GM12865 (cell line): ENCODE measurements at regions not wholly inside any gene's neighbourhood (a gene's known extent, or its start where the extent isn't known, plus 50 kb on each side); places are given as distances from the start of the nearest gene placed in this dataset.

Experiments used
- DNase-seq: peaks from one replicate; pipeline ENCODE4 v3.0.0; 2010; ENCODE audit warnings: low read depth
- H3K4me3 ChIP-seq: 2 replicates; pipeline ENCODE4 v1.5.1; 2011; ENCODE audit warnings: mild to moderate bottlenecking, low read depth, low read length, control low read depth
- CTCF ChIP-seq: IDR thresholded peaks from 2 replicates; pipeline ENCODE4 v1.5.1; 2011; ENCODE audit warnings: low read length, control low read depth, low read depth, inconsistent platforms; ENCODE audit not compliant: insufficient read depth; ENCODE audit errors: missing control alignments

GRCh38 chr21:14737922-14738321 lies 191.8 kb upstream of the SAMSN1 start:
- DNase-seq = peak; percentile 84
- no peak overlapping the region for H3K4me3 ChIP-seq
- peak; percentile 60 for TF ChIP-seq CTCF

DNA sequence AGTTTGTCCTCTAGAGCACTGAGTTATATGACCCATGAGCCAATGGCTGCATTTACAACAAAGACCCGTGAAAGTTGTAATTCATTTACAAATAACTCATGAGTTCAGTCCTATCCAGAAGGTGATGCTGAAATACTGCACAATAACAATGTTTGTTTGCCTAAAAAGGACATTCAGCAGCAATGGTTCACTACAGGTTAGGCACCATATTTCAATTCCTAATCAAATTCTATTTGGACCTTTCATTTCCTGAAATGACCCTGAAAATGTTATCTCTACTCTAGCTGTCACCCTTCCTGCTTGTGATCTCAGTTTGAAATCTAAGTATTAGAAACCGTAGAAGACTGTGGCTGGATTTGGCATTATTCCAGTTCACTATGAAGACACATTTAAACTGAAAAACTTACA lies 191.2 kb upstream of the SAMSN1 start:
- DNase-seq = peak; percentile 56
- H3K4me3 ChIP-seq = no peak overlapping the region
- TF ChIP-seq CTCF = no peak

GRCh38 chr21:14736672-14737071 lies 190.6 kb upstream of the SAMSN1 start:
- no peak for DNase-seq
- H3K4me3 ChIP-seq = no peak overlapping the region
- TF ChIP-seq CTCF = no peak

DNA sequence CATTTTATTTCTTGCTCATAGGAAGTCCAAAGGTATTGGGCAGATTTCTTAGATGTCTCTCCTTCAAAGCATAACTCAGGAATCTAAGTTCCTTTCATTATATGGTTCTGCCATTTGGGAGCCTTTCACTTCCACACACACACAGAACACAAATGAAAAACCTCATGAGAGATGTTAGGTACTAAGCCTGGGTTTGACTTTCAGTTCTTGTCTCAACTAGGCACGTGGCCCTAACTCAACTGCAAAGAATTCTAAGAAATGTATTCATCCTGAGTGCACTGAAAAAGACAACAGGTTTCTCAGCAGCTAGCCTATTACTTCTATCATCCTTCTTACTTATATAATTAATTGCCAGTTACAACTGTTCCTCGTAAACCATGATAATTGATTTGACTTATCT lies 190.0 kb upstream of the SAMSN1 start:
- no peak overlapping the region for H3K4me3 ChIP-seq
- peak; percentile 73 for DNase-seq
- TF ChIP-seq CTCF = no peak

DNA sequence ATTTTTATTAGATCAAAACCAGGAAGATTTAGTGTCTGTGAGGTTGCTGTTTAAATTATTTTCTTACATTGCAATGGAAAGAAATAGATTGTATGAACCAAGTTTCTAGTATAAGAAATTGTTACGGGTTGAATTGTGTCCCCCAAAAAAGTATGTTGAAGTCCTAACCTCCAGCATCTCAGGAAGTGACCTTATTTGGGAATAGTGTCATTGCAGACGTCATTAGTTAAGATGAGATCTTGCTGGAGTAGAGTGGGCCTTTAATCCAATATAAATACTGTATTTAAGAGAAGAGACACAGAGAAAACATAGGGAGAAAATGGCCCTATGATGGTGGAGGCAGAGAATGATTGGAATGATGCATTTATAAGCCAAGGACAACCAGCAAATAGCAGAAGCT lies 188.7 kb upstream of the SAMSN1 start:
- H3K4me3 ChIP-seq = no peak overlapping the region
- TF ChIP-seq CTCF = no peak
- no peak for DNase-seq

GRCh38 chr21:14734191-14734590 lies 188.1 kb upstream of the SAMSN1 start:
- H3K4me3 ChIP-seq = no peak overlapping the region
- no peak for TF ChIP-seq CTCF
- peak; percentile 14 for DNase-seq

GRCh38 chr21:14725219-14725618 lies 179.1 kb upstream of the SAMSN1 start:
- DNase-seq = no peak
- H3K4me3 ChIP-seq = no peak overlapping the region
- no peak for TF ChIP-seq CTCF
